Activated CD4-positive, alpha-beta T cell treated with anti-CD3 and anti-CD28 coated beads, Interleukin-2, amount 50 U/mL, for 16 hours (primary cell): ENCODE measurements at regions not wholly inside any gene's neighbourhood (a gene's known extent, or its start where the extent isn't known, plus 50 kb on each side); places are given as distances from the start of the nearest gene placed in this dataset.
"Not testable (repeated sequence)": the region's sequence is repeated elsewhere in the genome, so short reads cannot be mapped to it uniquely, and the experiment has no call there.

Source experiments
- DNase-seq: peaks from one replicate; pipeline ENCODE4 v3.0.0-alpha.2; 2020

DNA sequence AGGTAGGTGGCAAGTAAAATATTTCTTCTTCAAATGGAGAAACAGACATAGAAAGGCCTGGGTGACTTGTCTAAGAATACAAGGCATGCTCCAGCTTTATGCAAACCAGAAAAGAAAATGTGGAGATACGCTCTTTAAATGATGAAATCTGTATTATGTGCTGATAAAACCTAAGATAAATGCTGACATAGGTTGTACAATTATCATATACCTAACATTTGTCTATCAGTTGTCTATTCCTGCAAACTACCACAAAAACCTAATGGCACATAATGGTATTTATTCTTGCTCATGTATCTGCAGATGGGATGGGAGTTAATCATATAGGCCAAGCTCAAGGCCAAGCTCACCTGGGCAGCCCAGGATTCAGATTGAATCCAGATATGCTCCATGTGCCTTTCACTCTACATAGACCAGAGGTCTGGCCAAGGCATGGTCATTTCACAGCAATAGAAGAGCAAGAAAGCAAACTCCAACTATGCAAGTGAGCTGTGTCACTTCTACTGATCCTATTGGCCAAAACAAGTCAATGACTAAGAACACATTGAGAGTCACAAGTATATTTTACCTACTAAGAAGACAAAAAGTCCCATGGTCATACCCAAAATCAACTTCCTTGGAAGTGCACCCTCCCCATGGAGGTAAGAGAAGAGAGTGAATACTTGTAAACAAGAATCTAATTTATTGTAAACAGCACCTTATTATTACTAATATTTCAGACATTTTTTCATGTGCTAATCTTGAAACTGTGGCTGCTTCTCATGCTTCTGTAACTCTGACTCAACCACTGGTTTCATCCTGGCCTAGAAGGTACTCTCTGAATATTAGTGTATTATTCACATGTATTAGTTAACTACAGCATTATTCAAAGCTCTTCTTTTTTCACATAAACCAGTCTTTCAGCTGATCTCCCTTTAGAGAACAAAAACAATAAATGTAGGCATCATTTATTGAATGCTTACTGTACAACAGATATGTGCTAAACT is 270.7 kb upstream of the SOX9 start:
- DNase-seq: no peak

GRCh38 chr17:71850812-71851211 is 270.0 kb upstream of the SOX9 start:
- DNase-seq: no peak

- DNase-seq: no peak
These were observed 265.8 kb upstream of the SOX9 start for GRCh38 chr17:71855010-71855409.

DNA sequence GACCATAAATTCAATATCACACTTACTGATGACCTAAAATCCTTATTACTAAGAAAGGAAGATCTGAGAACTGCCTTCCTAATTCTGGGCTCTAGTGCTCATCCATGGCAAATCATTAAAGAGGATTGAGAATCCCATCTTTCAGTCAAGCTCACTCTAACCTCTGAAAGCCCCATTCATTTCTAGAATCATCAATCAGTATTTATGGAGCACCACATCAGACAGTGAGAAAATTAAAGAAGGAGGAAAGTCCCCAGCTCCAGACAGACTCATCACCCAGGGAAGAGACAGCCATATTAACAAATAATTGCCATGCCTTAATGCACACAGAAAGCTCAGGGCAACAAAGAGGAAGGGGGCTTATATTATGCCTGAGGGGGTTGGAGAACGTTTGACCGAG is 256.1 kb upstream of the SOX9 start:
- DNase-seq: no peak

DNA sequence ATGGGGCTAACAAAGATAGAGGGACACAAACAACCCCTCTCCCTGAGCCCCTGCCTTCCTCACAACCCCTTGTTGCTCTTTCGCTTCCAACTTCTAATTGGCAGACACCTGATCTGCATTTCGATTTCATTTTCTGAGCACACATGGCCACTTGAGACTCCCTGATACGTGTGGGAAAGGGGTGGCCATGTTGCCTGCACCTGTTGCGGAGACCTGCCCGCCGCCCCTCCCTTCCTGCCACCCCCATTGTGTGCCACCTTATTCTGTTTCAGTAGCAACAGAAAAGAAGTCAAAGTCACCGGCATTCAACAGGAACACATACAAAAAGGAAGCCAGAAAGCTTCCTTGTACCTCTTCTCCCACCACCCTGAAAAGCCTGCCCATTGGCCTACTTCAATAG is 254.7 kb upstream of the SOX9 start:
- no peak for DNase-seq

DNA sequence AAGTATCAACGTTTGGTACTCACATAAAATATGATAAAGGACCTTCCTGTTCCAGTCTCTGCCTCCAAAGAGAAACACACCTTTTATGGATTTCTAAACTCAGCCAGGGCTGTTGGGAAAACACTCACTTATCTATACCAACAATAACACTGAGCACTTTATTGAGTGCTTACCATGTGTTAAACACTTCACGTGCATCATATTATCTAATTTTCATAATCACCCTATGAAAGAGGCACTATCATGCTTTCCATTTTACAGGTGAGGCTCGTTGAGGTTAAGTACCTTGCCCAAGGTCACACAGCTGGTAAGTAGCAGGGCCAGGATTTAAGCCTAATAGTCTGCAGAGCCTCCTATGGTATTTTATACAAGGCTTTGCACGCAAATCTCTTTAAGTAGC is 251.5 kb upstream of the SOX9 start:
- no peak for DNase-seq

DNA sequence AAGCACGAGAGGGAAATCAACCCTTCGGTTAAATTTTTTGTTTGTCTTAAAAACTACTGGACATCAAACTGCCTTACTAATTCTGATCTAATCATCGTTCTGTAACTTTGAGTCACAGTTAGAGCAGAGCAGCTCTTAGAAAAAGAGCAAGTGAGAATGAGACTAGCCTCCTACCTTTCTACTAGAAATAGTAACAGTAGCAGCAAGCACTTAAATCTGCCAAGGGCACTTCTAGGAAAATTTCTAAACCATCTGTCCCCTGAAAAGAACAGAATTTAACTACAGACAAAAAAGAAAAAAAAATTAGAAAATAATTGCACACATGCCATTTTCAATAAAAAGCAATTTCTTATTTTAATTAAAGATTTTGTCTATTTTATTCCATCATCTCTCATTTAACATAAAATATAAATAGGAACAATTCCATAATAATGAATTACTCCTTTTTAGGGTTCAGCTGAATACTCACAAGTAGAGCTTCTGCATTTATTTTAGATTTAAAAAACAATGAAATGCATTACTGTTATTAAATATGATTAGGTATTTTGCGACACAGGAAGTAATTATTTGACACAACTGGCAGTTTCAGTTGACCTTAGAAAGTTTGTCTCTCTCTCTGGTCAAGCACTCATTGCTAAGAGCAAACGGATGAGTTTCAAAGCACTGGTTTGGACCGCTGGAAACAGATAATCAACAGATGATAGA is 250.8 kb upstream of the SOX9 start:
- DNase-seq: no peak

GRCh38 chr17:71870546-71870862 is 250.3 kb upstream of the SOX9 start:
- DNase-seq: no peak

DNA sequence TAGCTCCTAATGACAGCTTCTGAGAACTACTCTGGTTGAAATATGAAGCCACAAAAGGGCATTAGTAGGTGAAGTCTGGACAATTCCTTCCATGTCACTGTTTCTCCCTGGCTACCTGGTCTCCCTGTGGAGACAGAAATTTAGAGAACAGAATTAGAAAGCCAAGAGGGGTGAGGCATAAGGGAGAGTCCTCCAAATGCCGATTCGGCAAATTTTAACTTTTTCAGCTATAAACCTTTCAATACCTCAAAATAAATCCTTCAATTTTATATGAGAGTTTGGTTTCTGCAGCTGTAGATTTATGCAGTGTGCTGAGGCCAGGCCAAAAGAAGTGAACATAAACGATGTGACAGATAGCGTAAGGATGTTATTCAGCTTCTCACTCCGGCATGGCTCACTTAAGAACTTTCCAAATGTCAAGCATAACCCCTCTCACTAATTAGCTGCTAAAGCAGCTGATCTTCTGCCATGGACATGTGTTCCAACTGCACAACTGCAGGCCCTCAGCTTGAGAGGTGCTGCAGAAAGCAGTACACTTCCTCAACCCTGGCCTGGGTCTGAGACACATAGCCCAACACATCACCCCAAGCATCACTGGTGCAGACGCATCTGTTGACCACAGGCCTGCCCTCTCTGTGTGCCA is 247.9 kb upstream of the SOX9 start:
- DNase-seq: no peak

- not testable (repeated sequence) for DNase-seq
These were observed 246.0 kb upstream of the SOX9 start for GRCh38 chr17:71874773-71875172.

GRCh38 chr17:71878271-71878670 is 242.5 kb upstream of the SOX9 start:
- no peak for DNase-seq

GRCh38 chr17:71878998-71879397 is 241.8 kb upstream of the SOX9 start:
- no peak for DNase-seq

- DNase-seq: no peak
These were observed 239.8 kb upstream of the SOX9 start for GRCh38 chr17:71881041-71881440.

- DNase-seq: no peak
These were observed 239.2 kb upstream of the SOX9 start for GRCh38 chr17:71881581-71881980.

DNA sequence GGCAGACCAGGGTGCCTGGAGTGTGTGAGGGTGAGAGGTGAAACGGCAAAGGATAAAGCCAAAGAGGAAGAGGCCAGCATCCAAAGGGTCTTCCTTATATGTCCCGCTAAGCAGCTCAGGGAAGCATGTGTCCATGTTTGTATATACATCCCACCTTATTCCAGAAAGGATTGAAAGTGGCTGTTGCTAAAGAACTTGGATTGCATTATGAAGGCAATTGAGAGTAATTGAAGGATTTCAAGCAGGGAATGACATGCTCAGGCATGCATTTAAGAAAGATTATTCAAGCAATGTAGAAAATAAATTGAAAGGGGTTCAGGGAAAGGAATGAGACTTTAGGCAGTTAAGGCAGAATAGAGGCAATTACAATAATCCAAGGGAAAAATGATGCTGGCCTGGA is 237.6 kb upstream of the SOX9 start:
- no peak for DNase-seq

- DNase-seq: no peak
These were observed 237.0 kb upstream of the SOX9 start for GRCh38 chr17:71883845-71884244.

DNA sequence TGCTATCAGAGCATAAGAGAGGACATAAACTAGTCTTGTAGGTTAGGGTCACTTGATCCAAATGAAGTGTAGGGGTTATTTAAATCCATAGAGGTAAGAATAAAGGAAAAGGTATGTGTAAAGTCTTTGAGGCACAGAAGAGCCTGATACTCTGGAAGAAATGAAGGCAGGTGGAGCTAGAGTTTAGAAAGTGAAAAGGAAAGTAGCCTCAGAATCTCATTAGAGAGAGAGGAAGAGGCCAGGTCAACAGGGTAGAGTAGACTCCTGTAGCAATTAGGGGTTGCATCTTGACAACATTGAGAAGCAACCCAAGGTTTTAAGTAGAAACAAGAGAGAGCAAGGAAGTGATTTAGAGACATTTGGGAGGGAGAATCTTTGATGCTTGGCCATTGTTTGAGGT is 235.2 kb upstream of the SOX9 start:
- no peak for DNase-seq

GRCh38 chr17:71899317-71899716 is 221.5 kb upstream of the SOX9 start:
- no peak for DNase-seq

- DNase-seq: no peak
These were observed 220.1 kb upstream of the SOX9 start for GRCh38 chr17:71900621-71901229.

GRCh38 chr17:71902894-71903506 is 217.8 kb upstream of the SOX9 start:
- DNase-seq: no peak

DNA sequence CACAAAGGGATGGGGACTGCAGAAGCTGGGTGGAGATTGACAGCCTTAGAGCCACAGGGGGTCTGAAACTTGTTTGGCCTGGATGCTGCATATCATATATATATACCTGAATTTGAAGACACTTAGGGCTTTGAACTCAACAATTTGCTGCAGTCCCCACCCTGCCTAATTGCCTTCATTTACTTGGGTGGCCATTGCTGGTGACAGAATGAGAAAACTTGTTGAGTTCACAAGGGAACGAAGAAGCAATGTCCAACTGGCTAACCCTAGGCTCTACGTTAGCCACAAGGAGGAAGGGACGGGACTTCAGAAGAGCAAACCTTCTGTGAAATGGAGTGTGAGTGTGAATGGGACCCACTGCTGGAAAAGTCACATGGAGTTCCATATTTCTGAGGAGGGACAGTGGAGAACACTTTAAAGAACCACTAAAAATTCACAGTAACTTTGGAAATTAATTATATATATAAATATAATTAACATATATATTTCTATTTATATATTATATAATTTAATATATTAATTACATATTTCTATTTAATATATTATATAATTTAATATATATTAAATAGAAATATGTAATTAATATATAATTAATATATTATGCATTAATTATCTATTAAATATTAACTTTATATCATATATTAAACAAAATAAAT is 215.3 kb upstream of the SOX9 start:
- DNase-seq: no peak

- DNase-seq: no peak
These were observed 211.7 kb upstream of the SOX9 start for GRCh38 chr17:71909155-71909554.
